HFF-Myc (cell line): ENCODE measurements at regions not wholly inside any gene's neighbourhood (a gene's known extent, or its start where the extent isn't known, plus 50 kb on each side); places are given as distances from the start of the nearest gene placed in this dataset.

Experiments
- DNase-seq: peaks from one replicate; pipeline ENCODE4 v3.0.0-alpha.2; 2011; ENCODE audit warnings: low read depth; ENCODE audit errors: extremely low read depth
- H3K4me3 ChIP-seq: replicated peaks from 2 replicates; pipeline ENCODE4 v1.5.1; 2011; ENCODE audit warnings: low read depth, mild to moderate bottlenecking, control low read depth, low read length
- CTCF ChIP-seq: IDR thresholded peaks from 2 replicates; pipeline ENCODE4 v1.5.1; 2012; ENCODE audit warnings: mild to moderate bottlenecking, low read depth, low read length, control low read depth; ENCODE audit errors: missing control alignments

- H3K4me3 ChIP-seq, result no peak overlapping the region
- no peak for TF ChIP-seq CTCF
- no peak for DNase-seq
Observed at GRCh38 chr10:28794986-28795385, 117.7 kb downstream of the BAMBI start.

- H3K4me3 ChIP-seq, result no peak overlapping the region
- no peak for TF ChIP-seq CTCF
- peak; percentile 45 for DNase-seq
Observed at GRCh38 chr10:28796606-28797512, 119.5 kb downstream of the BAMBI start.

- no peak for DNase-seq
- no peak overlapping the region for H3K4me3 ChIP-seq
- TF ChIP-seq CTCF, result no peak
Observed at GRCh38 chr10:28797904-28798371, 120.6 kb downstream of the BAMBI start.

GRCh38 chr10:28798428-28798955, 121.2 kb downstream of the BAMBI start:
- no peak for DNase-seq
- TF ChIP-seq CTCF, result no peak
- H3K4me3 ChIP-seq, result no peak overlapping the region

GRCh38 chr10:28798964-28799363, 121.6 kb downstream of the BAMBI start:
- no peak overlapping the region for H3K4me3 ChIP-seq
- no peak for DNase-seq
- no peak for TF ChIP-seq CTCF

GRCh38 chr10:28800144-28800543, 122.8 kb downstream of the BAMBI start:
- H3K4me3 ChIP-seq, result no peak overlapping the region
- no peak for TF ChIP-seq CTCF
- peak; percentile 17 for DNase-seq
